ENCODE measurements at regions not wholly inside any gene's neighbourhood (a gene's known extent, or its start where the extent isn't known, plus 50 kb on each side); places are given as distances from the start of the nearest gene placed in this dataset.

DNA sequence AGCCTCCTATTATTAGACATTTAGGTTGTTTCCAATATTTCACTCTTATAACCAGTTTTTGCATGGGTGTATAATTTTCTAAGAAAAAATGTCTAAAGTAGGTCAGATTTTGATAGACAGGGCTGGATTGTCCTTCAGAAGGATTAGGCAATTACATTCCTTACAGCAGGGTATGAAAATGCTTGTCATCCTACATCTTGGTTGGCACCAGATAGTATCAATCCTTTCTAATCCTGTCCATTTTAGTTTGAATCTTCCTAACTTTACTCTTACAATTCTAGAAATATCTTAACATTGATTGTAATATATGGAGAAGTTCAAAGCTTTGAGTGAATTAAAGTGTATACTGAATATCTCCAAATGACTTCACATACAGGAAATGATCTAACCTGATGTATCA, 63.0 kb upstream of the ZBED5 start:
- no peak for DNase-seq

DNA sequence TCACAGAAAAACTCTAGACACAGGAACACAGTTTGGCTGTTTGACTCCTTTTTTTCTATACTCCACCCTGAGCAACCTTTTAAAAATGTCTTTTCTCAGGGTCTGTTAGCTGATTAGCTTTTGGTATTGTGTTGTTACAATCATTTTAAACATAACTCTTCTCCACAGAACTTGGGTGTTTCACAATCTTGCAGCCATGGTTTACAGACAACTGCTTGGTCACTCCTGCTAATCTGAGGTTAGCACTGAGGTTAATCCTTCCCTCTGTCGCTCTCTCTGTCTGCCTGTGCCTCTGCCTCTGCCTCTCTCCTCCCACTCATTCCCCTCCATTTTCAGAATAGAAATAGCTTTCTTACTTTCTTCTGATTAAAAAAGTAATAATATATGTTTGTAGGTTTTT, 62.4 kb upstream of the ZBED5 start:
- DNase-seq: no peak

DNA sequence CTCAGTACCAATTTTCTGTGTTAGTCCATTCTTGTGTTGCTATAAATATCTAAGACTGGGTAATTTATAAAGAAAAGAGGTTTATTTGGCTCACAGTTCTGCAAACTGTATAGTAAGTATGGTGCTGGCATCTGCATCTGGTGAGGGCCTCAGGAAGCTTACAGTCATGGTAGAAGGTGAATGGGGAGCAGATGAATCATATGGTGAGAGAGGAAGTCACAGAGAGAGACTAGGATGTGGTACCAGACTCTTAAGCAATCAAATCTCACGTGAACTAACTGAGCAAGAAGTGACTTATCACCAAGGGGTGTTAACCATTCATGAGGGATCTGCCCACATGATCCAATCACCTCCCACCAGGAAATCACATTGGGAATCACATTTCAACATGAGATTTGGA, 60.8 kb upstream of the ZBED5 start:
- DNase-seq: no peak

DNA sequence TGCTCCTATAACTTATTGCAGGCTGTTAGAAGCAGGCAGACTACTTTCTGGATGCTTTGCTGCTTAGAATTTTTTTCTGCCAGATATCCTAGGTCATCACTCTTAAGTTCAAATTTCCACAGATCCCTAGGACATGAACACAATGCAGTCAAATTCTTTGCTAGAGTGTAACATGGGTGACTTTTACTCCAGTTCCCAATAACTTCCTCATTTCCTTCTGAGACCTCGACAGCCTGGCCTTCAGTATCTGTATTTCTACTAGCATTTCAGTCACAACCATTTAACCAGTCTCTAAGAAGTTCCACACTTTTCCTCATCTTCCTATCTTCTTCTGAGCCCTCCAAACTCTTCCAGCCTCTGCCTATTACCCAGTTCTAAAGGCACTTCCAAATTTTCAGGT, 60.4 kb upstream of the ZBED5 start:
- no peak for DNase-seq

DNA sequence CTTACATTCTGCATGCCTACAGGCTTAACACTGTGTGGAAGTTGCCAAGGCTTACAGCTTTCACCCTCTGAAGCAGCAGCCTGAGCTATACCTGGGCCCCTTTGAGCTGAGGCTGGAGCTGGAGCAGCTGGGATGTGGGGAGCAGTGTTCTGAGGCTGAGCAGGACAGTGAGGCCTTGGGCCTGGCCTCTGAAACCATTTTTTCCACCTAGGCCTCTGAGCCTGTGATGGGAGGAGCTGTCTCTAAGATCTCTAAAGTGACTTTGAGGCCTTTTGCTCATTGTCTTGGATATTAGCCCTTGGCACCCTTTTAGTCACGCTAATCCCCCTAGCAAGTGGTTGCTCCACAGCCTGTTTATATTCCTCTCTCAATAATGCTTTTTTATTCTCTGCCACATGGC, 59.9 kb upstream of the ZBED5 start:
- DNase-seq: no peak

DNA sequence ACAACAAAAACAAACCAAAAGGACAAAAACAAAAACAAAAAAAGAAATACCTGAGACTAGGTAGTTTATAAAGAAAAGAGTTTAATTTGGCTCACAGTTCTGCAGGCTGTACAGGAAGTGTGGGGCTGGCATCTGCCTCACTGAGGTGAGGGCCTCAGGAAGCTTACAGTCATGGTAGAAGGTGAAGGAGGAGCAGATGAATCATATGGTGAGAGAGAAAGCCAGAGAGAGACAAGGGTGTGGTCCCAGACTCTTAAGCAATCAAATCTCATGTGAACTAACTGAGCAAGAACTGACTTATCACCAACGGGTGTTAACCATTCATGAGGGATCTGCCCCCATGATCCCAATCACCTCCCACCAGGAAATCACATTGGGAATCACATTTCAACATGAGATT, 58.8 kb upstream of the ZBED5 start:
- DNase-seq: no peak

DNA sequence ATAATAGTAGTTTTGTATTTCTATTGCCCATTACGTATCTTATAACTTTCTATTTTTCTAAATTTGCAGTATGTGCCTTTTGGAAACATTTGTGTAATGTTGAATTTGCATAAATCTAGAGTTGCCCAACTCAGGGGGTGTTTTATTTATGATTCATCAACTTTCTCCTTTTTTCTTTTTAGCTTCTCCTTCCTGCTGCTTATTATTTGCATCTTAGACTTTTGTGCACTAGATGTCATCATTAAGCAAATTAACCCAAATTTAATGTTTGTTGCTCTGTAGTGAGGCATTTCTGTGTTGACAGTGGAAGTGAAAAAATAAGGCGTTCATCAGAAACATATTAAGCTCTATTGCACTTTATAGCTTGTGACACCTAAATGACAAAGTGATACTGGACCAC, 56.2 kb upstream of the ZBED5 start:
- no peak for DNase-seq

DNA sequence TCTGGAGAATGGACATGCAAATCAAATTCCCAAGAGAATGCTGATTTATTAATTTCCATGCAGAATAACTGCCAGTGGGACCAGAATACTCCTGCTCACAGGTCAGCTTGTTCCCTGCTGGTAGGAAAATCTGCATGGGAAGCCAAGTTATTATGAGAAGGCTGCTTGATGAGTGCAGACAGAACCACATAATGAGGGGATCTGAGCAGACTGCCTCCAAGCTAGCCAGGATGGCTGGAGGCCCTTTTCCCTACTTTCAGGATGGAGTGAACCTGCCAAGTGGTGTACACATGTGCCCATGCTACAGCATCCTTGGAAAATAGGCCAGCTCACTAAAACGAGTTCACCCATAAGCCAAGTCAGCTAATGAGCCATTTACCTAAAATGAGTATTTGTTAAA, 55.2 kb upstream of the ZBED5 start:
- no peak for DNase-seq

DNA sequence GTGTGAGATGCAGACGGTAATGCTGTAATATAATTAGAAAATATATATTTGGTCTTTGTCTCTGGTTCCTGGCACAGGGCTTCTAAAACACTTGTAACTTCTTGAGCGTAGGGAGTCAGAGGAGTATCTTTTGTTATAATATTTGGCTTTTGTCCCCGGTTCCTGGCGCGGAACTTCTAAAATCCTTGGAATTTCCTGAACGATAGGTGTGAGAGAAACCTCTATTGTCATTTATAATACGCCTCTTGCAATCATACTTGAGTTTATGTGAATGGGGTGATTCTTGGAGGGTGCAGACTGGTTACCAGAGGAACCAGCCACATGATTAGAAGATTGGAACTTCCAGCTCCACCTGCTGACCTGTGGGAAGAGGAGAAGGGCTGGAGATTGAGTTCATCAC, 54.1 kb upstream of the ZBED5 start:
- no peak for DNase-seq

DNA sequence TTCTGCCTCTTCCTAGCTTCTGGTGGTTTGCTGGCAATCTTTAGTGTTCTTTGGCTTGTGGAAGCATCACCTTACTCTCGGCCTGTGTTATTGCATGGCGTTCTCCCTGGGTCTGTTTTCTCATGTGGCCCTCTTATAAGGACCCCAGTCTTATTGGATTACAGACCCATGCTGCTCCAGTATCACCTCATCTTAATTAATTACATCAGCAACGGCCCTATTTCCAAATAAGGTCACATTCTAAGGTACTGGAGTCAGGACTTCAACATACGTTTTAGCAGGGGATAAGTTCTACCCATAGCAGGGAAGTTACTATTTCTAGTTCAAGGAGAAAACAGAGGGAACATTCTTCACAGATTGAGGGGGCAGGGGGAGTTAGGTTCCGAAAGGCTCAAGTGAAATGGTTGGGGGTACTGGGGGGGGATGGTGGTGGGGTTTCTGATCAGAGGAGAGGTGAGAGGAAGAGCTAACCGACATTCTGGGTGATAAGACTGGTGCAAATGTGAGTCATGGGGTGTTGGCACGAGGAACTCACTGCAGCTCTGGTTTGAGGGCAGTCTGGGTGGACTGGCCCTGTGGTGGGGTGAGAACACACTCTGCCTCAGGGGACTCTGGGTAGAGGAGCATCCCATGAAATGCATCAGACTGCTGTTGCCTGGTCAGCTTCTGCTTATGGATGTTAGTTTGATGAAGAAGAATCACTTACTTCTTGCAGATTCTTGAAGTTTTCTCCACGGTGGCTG, 51.5 kb upstream of the ZBED5 start:
- DNase-seq: no peak

DNA sequence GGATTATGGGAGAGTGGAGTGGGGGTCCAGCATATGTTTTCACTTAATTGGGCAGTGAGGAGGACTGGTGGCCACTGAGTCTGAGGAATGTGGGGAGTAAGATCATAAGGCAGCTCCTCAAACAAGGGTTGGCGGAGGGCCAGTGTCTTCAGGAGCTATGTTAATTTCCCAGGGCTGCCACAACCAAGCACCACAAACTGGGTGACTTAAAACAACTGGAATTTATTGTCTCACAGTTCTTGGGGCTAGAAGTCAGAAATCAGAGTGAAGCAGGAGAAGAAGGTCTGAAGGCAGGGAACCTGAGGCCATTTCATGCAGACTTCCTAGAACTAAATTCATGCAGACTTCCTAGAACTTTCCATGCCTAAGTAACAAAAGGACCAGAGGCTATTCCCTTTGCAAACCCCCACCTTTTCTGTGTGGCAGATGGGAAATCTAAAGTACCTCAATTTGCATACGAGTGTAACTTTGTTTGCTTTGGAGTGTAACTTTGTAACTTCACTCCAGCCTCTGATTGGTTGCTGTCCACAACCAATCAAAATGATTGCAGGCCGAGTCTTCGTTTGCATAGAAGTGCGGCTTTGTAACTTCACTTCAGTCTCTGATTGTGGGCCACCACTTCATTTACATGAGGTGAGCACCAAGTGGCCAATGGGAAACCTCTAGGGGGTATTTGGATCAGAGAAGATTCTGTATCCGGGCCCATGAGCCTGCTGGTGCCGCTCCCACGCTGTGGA, 50.5 kb upstream of the ZBED5 start:
- DNase-seq: no peak

All from COR-L47 (cell line).